ENCODE measurements at regions not wholly inside any gene's neighbourhood (a gene's known extent, or its start where the extent isn't known, plus 50 kb on each side); places are given as distances from the start of the nearest gene placed in this dataset.

DNA sequence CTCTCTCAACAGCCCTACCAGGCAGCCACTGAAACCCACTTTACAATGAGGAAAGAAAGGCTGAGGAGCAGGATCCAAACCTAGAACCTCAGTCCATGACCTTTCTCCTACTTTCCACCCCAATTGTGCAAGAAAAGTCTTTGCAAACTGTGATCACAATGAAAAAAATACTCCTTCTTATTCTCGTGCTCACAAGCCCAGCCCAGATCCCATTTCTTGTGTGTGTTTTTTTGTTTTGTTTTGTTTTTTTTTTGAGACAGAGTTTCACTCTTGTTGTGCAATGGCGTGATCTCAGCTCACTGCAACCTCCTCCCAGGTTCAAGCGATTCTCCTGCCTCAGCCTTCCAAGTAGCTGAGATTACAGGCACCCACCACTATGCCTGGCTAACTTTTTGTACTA lies 97.7 kb downstream of the CRYAA start:
- Histone ChIP-seq H3K36me3 (replicated peaks; ENCODE audit: low read depth, low read length) (no peaks in the 10 kb centered on the region), H3K4me3 (ENCODE audit: low read length) (no peak overlapping the region), H3K4me1 (ENCODE audit: low read length) (peaks cover 27% of the 10 kb centered on the region), H3K9me3 (ENCODE audit: insufficient read depth, low read length) (no peaks in the 10 kb centered on the region), H3K4me2 (ENCODE audit: low read length) (no peak overlapping the region), H2AFZ (ENCODE audit: low read depth, low read length) (no peak overlapping the region), H3K27me3 (ENCODE audit: low read depth, low read length) (no peaks in the 10 kb centered on the region), H3K9ac (ENCODE audit: low read length) (no peak overlapping the region), H3K79me2 (ENCODE audit: low read length) (no peaks in the 10 kb centered on the region), H3K27ac (ENCODE audit: low read length) (no peak overlapping the region), H4K20me1 (ENCODE audit: insufficient read depth, low read length) (no peaks in the 10 kb centered on the region)
- TF ChIP-seq, protein P1, sequence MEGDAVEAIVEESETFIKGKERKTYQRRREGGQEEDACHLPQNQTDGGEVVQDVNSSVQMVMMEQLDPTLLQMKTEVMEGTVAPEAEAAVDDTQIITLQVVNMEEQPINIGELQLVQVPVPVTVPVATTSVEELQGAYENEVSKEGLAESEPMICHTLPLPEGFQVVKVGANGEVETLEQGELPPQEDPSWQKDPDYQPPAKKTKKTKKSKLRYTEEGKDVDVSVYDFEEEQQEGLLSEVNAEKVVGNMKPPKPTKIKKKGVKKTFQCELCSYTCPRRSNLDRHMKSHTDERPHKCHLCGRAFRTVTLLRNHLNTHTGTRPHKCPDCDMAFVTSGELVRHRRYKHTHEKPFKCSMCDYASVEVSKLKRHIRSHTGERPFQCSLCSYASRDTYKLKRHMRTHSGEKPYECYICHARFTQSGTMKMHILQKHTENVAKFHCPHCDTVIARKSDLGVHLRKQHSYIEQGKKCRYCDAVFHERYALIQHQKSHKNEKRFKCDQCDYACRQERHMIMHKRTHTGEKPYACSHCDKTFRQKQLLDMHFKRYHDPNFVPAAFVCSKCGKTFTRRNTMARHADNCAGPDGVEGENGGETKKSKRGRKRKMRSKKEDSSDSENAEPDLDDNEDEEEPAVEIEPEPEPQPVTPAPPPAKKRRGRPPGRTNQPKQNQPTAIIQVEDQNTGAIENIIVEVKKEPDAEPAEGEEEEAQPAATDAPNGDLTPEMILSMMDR (IDR thresholded peaks at IDR 0.05; ENCODE audit: low read depth, low read length): no peak
- TF ChIP-seq EZH2phosphoT487 (IDR thresholded peaks at IDR 0.05; ENCODE audit: low read depth): no peak

DNA sequence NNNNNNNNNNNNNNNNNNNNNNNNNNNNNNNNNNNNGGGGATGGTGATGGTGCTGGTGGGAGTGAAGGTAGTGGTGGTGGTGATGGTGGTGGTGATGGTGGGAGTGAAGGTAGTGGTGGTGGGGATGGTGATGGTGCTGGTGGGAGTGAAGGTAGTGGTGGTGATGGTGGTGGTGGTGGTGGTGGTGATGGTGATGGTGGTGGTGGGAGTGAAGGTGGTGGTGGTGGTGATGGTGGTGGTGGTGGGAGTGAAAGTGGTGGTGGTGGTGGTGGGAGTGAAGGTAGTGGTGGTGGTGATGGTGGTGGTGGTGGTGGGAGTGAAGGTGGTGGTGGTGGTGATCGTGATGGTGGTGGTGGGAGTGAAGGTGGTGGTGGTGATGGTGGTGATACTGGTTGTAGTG lies 93.6 kb downstream of the CRYAA start:
- Histone ChIP-seq H3K9me3 (ENCODE audit: insufficient read depth, low read length) (no peaks in the 10 kb centered on the region), H3K79me2 (ENCODE audit: low read length) (no peaks in the 10 kb centered on the region), H3K4me1 (ENCODE audit: low read length) (peaks cover 13% of the 10 kb centered on the region), H3K4me2 (ENCODE audit: low read length) (no peak overlapping the region), H2AFZ (ENCODE audit: low read depth, low read length) (no peak overlapping the region), H3K4me3 (ENCODE audit: low read length) (no peak overlapping the region), H3K36me3 (replicated peaks; ENCODE audit: low read depth, low read length) (no peaks in the 10 kb centered on the region), H4K20me1 (ENCODE audit: insufficient read depth, low read length) (no peaks in the 10 kb centered on the region), H3K27me3 (ENCODE audit: low read depth, low read length) (no peaks in the 10 kb centered on the region), H3K27ac (ENCODE audit: low read length) (no peak overlapping the region), H3K9ac (ENCODE audit: low read length) (no peak overlapping the region)
- no peak for TF ChIP-seq EZH2phosphoT487 (IDR thresholded peaks at IDR 0.05; ENCODE audit: low read depth)
- TF ChIP-seq, protein P1 (IDR thresholded peaks at IDR 0.05; ENCODE audit: low read depth, low read length): no peak
